Fibroblast of skin of abdomen (primary cell): ENCODE measurements at regions not wholly inside any gene's neighbourhood (a gene's known extent, or its start where the extent isn't known, plus 50 kb on each side); places are given as distances from the start of the nearest gene placed in this dataset.

Experiments used
- DNase-seq: peaks from one replicate; pipeline ENCODE4 v3.0.0-alpha.2; 2013

DNA sequence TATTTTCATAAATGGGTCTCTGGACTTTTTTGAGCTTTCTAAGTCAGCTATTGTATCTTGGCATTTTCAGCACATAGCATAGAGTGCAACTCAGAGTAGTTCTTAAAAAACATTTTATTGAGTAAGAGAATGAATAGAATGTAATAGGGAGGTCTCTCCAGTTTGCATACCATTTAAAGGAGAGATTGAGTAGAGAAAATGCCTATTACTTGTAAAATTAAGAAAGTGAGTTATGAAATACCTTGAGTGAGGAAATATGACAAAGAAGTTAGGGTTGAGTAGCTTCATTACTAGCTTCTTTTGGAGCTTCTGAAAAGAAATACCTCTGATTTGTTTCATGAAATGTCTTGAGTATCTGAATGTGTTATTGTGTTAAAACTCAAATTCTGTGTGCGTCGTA is 140.0 kb downstream of the AASDHPPT start:
- no peak for DNase-seq

DNA sequence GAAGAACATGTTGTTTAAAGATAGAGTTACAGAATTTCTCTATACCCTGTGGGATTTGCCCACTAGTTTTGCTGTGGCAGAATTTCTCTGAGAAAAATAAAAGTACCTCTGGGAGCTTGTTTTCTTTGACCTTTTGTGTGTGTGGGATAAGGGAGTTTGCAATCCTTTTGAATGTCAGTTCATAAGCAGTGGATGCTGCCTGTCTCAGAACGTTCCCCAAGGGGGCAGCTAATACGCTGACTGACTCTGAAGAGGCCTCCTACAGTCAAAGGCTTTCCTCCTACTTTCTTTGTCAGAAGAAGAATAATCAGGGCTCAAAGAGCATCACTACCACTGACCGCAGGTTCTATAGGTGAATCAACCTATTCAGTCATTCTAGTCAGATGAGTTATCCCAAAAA is 140.6 kb downstream of the AASDHPPT start:
- no peak for DNase-seq

- no peak for DNase-seq
Measured at GRCh38 chr11:106222626-106223025, 145.2 kb downstream of the AASDHPPT start.

DNA sequence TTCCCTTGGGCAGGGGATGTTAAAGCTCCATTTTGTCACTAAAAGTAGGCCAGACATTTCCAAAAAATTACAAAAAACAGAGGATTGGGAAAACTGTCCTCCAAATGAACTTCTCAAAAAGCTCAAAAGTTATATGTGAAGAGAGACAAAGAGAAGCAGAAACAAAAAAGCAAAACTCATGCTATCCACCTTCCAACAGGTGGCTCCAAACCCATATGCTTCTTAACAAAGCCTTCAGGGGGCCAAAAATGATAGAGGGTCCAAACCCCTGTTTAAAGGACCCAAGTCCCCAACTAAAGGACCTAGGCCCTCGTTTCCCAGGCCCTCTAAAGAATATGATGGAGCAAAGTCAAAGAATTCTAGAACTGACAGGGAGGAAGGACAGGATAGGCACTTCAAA is 146.7 kb downstream of the AASDHPPT start:
- no peak for DNase-seq

DNA sequence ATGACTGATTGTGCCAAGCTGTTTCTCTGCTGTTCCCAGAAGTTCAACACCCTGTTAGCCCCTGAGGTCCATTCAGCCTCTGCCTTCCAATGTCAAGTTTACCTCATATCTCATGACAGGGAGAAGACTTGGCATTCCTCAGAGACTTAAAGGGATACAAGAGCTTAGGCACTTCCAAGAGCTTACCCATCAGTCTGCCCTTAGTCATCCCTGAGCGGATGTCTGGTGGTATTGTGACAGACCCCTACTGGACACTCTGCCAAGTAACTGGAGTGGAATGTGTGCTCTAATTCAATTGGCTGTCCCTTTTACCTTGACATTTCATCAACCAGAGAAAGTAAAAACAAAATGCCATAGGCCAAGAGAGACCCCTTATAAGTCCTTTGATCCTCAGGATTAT is 151.5 kb downstream of the AASDHPPT start:
- no peak for DNase-seq

GRCh38 chr11:106231591-106231990 is 154.1 kb downstream of the AASDHPPT start:
- DNase-seq = peak; percentile 33

DNA sequence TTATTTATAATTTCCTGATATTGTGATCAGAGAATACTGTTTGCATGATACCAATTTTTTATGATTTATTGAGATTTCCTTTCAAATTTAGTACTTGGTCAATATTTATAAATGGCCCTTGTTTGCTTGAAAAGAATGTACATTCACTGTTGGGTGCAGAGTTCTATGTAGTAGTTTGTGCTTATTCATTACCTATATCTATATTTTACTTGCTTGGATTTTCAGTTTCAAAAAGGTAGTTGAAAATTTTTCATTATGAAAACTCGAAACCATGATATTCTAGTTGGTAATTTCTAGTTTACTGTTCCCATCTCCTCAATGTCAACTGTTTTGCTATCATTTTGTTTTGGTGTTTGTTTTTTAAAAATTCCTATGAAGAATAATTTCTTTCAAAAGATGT is 155.7 kb downstream of the AASDHPPT start:
- no peak for DNase-seq

DNA sequence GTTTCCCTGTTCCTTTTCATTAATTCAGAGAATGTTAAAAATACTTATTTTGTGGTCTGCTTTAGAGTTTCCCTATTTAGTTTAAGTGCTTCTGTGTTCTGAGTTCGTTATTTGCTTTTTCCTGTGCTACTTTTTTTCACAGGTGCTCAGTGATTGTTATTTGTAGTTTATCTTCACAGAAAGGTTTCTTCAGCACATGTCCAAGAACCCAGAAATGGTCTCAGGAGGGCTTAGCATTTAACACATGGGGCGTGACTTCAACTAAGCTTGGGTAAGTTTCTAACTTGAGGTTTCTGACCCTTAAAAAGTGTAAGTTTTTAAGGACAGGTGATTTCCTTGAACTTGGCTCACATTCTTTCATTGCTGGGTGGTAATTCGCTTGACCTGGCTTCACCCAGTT is 157.3 kb downstream of the AASDHPPT start:
- no peak for DNase-seq

DNA sequence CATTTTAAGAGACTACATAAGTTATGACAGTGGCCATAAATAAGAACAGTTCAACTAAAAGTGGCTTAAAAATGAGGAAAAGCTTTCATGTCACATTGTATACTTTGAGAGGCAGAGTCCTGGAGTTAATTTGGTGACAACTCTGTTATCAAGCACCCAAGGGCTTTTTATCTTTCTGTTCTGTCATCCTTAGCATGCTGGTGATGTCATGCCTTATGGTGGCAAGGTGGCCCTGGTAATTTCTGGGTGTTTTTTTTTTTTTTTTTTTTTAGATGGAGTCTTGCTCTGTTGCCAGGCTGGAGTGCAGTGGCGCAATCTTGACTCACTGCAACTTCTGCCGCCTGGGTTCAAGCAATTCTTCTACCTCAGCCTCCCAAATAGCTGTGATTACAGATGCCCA is 158.8 kb downstream of the AASDHPPT start:
- DNase-seq = no peak

DNA sequence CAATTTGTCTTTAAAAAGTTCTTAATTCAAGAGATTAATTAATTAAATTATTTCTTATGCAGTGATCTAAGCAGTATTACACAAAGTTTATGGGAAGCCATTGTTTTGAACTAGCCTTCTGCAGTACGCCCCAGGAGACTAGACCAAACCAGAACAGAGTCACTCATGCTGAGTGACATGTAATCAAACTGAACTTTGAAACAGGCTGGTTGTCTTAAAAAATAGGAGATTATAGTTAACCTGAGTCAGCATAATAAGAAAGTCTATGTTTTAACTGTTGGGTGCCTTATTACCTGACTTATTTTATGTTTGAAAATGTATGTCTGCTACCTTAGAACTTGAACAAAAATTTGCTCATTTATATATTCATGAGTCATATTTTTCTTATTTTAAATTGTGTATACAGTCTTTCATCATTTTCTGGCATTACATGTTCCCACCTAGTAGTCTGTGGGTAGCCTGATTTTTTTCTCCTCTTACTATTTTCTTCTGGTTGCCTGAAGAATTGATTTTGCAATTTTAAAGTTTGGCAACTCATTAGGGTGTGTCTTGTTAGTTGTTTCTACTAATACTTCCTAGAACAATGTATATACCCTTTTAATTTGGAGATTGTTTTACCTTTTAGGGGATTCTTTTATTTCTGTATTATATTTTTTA is 161.4 kb downstream of the AASDHPPT start:
- DNase-seq = no peak

DNA sequence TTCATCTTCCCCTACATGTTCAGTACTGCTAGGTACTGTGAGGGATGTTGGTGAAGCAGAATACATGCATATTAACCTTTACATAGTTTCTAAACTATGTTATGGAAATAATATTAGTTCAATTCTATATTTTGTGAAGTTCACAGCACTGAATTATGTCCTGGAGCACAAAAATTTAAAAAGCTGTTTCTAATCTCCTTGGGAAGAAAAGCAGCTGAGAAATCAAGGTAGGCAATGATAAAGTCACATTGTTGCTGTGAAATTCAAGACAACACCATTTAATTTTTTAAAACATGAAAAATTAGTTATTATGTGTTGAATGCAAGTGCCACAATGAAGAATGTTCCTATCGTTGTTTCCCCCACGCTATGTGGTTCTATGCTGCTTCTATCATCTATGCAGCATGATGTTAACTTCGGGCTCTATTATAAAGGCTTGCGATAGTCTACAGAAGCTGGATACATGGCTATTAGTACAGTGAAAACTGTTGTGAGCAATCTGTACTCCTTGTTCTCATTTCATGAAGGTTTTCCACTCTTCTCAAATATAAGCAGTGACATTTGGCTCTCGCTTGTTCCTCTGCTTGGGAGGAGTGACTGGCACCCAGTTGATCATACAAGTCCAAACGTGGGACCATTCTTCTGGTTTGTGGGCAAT is 164.3 kb downstream of the AASDHPPT start:
- no peak for DNase-seq

DNA sequence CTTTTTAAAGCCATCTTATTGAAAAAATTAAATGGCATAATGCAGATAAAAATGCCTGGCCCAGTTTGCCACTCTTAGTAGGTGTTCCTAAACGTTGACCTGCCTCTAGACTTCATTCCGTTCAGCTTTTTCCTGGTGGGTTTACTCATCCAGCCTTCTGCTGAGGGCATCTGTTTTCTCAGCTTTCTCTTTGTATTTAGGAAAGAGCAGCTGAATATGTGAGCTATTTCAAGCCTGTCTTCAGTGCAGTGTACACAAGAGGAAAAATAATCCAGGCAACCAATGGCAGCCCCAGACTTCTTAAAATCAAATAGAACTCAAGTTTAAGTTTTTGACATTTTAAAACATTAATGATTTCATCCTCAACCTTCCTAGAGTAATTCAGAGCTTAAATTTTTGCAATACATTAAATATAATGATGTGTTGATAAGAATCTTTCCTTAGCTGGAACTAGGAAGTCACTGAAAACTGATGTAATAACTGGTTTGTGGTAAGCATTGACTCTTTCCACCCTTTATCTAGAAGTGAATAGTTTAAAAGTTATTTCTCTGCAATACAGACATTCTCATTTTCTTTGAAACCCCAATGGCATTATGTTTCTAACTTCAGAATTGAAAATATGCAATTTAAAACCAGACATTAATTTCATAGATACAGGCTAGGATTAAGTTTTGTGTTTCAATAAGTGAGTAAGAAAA is 165.4 kb downstream of the AASDHPPT start:
- DNase-seq = peak; percentile 52

- no peak for DNase-seq
Measured at GRCh38 chr11:106246495-106246894, 169.0 kb downstream of the AASDHPPT start.

DNA sequence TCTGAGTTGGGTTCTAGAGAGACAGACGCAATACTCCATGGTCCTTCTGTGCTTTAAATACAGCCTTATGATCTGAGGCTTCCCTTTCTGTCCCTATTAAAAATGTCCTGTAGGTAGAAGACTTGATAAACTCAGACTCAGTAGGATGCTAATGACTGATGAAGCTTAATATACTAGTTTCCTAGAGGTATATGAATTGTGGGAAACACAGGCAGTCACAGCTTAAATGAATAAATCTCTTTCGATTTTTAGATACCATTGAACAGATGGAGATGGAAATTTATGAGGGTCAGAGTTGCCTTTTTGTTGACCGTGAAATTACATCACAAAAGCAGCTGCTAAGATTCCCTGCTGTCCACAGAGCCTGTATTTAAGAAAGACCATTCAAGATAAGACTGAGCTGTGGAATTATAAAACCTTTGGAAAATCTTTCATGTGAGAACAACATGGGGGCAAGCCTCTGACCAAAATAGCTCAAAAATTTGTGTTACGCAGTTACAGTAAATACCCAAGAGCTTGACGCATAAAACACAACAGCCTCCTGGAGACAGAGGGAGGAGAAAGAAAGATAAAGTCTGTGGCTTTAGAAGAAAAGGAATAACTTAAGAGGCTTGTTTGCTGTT is 172.3 kb downstream of the AASDHPPT start:
- peak; percentile 46 for DNase-seq

GRCh38 chr11:106262852-106263251 is 185.4 kb downstream of the AASDHPPT start:
- no peak for DNase-seq

GRCh38 chr11:106263527-106263926 is 186.1 kb downstream of the AASDHPPT start:
- DNase-seq = no peak

- peak; percentile 45 for DNase-seq
Measured at GRCh38 chr11:106271086-106271485, 193.6 kb downstream of the AASDHPPT start.

- peak; percentile 29 for DNase-seq
Measured at GRCh38 chr11:106271686-106272085, 194.2 kb downstream of the AASDHPPT start.

GRCh38 chr11:106275151-106275550 is 197.7 kb downstream of the AASDHPPT start:
- DNase-seq = no peak

DNA sequence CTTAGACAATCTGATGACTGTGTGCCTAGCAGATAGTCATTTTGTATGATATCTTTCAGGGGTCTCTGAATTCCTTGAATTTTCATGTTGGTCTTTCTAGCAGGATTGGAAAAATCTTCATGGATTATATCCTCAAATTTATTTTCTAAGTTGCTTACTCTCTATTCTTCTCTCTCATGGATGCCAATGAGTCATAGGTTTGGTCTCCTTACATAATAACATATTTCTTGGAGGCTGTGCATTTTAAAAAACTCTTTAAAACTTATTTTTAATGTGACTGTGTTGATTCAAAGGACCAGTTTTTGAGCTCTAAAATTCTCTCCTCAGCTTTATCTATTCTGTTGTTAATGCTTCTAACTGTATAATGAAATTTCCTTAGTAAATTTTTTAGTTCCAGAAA is 198.7 kb downstream of the AASDHPPT start:
- DNase-seq = peak; percentile 30

GRCh38 chr11:106276859-106277436 is 199.5 kb downstream of the AASDHPPT start:
- DNase-seq = peak; percentile 31

GRCh38 chr11:106277484-106277883 is 200.0 kb downstream of the AASDHPPT start:
- DNase-seq = no peak

DNA sequence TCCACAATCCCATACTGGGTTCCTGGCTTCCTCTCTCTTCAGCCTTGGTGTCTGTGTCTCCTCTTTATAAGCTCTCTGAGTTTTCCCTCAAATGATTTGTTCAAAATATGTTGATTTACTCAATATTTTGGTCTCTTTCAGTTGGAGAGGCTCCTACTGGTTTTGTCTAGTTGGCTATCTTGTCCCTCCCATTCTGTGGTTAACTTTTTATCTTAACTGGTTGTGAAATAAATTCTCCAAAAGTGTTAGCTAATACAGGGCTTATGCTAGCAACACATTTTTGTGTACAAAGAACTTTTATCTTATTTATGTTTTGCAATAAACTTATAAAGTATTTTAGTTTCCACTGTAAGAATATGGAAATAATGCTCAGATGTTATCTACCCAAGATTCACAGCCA is 200.9 kb downstream of the AASDHPPT start:
- peak; percentile 7 for DNase-seq
